ENCODE measurements at regions not wholly inside any gene's neighbourhood (a gene's known extent, or its start where the extent isn't known, plus 50 kb on each side); places are given as distances from the start of the nearest gene placed in this dataset.

DNA sequence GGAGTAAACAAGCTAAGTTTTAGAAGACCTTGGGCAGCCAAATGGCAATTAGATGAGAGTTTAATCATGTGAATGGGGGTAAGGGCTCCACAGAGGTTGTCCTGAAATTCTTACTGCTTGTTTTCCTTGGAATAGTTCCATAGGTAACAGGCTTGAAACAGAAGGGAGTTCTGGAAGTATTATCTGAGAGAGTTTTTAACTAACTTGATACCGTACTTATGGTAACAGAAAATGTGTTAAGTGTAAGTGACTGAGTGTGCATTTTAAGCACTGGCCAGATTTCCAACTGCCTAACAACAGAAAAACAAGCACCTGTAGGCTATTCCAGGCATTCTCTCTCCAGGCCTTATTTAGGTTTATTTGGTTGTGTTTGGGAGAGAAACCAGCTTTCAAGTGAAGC is 414.6 kb upstream of the PDE3A start:
- peak; percentile 35 for DNase-seq (ENCODE audit: low read depth)

DNA sequence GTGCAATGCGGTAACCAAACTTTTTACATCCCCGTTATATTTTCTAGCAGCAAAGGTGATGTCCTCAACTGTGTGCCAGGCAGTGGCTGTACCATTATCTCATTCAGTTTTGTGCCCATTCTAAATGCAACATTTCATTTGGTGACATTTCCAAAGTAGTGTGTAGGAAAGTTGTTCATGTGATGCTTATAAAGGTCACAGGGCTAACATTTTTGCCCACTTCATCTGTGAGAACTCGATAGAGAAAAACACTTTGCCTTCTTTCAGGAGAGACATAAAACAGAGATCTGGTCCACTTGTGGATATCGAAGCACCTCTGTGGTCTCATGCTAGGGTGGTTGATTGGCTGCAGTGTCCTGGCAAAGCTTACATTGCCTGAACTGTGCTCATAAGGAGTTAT is 414.2 kb upstream of the PDE3A start:
- no peak for DNase-seq (ENCODE audit: low read depth)

DNA sequence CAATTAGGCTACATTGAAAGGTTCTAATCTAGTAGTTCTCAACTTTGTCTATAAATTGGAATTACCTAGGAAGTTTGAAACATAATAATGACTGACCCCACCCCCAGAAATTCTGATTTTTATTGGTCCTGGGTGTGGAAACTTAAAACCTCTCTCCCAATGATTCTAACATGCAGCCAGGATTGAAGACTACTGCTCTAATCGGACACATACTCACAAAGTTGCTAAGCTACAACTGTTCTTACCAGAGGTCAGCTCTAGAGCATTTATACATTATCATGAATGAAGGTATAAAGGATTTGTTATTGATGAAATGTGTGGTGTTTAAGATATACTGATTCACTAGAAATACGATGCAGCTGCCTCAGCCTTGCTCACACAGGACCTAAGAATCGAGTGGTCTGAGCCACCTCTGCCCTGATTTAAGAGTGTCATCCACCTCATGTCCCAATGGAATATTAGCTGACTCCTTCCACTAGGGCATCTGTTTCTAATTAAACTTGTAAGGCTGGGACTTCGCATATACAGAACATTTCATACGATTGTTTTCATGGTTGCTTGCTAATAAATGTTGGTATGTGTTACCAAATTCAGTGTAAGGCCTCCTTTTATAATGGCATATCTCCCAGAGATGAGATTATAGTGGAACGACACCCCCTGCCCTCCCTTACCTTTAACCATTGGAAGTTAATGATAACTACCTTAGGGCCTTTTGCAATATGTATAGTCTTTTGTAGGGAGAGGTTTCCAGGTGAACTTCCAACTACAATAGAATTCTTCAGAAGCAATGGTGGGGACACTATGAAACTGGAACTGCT is 410.8 kb upstream of the PDE3A start:
- no peak for DNase-seq (ENCODE audit: low read depth)

GRCh38 chr12:19958389-19958788 is 409.9 kb upstream of the PDE3A start:
- DNase-seq (ENCODE audit: low read depth) = no peak

DNA sequence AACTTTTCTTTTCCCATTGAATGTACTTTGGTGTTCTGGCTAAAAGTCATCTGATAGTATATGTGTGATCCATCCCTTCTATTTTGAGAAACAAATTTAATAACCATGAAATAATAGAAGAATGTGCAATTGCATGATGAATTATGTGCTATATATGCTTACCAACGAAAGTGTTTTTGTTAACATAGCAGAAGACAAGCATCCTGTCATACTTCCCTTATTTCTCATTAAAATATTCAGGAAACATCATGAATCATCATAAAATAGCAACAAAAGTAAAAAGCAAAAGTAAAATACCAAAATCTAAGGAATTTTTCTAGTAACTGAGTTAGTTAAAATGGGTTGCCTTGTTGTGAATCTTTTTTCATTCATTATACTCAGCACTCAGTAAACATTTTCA is 409.0 kb upstream of the PDE3A start:
- DNase-seq (ENCODE audit: low read depth) = no peak

GRCh38 chr12:19960527-19960926 is 407.8 kb upstream of the PDE3A start:
- DNase-seq (ENCODE audit: low read depth) = no peak

GRCh38 chr12:19962192-19962591 is 406.1 kb upstream of the PDE3A start:
- no peak for DNase-seq (ENCODE audit: low read depth)

GRCh38 chr12:19963972-19964371 is 404.4 kb upstream of the PDE3A start:
- DNase-seq (ENCODE audit: low read depth) = peak; percentile 3

DNA sequence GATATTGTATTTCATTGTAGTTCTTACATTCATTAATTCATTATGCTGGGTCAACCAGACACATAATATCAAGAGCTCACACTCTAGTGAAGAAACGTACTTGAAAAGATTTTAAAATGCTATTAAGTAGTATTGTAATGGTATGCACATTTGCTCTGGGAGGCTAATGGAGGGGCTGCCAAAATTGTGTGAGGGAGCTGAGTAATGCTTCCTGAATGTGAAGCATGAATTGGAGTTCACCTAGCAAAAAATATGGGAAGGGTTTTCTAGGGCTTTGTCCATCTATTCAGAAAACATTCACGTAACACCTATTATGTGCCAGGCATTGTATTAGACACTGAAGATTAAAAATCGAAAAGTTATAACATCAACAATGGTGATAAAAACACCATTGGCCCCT is 403.8 kb upstream of the PDE3A start:
- peak; percentile 11 for DNase-seq (ENCODE audit: low read depth)

- DNase-seq (ENCODE audit: low read depth) = no peak
Measured at GRCh38 chr12:19965196-19966038, 402.9 kb upstream of the PDE3A start.

DNA sequence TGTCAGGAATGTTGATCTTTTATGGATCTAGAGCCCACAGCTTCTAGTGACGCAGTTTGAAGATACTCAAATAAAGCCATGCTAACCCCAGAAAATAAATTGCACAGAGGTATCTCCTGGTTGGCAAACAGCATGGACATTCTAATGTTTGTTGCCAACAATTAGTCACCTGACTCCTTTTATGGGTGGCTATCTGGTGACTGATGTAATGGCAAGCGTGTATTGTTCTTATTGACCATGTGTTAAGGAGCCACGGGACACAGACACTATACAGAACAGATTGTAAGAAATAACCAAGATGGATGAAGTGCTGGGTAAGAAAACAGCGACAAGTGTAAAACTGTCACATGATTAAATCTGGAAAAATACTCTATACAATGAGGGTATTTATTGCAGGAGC is 401.3 kb upstream of the PDE3A start:
- peak; percentile 30 for DNase-seq (ENCODE audit: low read depth)

DNA sequence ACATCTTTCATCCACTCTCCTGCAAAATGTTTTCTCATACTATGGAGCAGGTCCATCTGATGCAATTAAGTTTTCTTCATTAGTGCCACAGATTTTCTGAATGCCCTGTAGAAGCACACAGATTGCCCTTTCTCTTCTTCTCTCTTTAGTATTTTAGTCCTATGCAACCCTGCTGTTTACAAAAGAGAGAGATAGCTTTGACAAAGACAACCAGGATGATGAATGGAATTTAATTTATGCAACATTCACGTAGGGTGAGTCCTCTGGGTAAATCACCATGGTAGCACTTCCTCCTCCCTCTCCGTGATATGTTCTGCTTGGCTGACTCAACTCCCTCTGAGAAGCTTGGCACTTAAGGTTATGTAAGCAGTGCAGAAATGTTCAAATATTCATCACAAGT is 400.9 kb upstream of the PDE3A start:
- DNase-seq (ENCODE audit: low read depth) = peak; percentile 97

GRCh38 chr12:19970116-19970515 is 398.2 kb upstream of the PDE3A start:
- DNase-seq (ENCODE audit: low read depth) = peak; percentile 28

DNA sequence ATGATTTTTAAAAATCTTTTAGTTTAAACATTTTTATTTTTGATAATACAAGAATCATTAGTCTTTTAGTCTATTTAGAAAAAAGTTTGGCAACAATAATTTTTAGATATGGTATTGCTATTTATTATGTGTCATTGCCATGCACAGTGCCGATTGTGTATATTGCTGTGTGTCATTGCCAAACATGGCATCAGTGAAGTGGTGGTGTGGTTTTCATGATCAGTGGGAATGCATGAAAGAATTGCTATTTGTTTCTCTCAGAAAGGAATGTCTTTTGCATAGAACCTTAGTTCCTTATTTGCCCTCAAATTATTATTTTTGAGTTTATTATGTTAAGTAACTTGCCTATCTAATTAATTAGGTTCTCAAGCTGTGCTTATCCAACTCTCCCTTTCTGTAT is 397.5 kb upstream of the PDE3A start:
- peak; percentile 31 for DNase-seq (ENCODE audit: low read depth)

- DNase-seq (ENCODE audit: low read depth) = peak; percentile 99
Measured at GRCh38 chr12:19971361-19972280, 396.7 kb upstream of the PDE3A start.

- DNase-seq (ENCODE audit: low read depth) = peak; percentile 16
Measured at GRCh38 chr12:19972325-19973288, 395.7 kb upstream of the PDE3A start.

GRCh38 chr12:19978193-19978592 is 390.1 kb upstream of the PDE3A start:
- DNase-seq (ENCODE audit: low read depth) = peak; percentile 95

DNA sequence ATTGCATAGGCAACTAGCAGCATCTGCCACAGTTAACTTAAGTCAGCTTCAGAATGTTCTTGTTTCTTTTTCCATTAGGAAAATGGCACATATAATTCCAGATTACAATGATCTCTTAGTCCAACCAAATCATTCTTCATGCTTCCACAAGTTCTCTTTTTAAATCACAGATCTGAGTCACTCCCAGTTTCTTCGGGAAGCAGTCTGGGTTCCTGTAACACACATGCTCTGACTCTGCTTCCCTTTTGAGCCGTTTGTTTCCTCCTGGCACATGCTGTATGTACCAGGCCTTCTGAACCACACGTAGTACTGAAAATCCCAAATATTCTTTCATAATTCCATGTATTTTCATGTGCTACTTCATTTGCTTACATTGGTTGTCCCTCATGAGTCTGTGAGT is 388.8 kb upstream of the PDE3A start:
- no peak for DNase-seq (ENCODE audit: low read depth)

DNA sequence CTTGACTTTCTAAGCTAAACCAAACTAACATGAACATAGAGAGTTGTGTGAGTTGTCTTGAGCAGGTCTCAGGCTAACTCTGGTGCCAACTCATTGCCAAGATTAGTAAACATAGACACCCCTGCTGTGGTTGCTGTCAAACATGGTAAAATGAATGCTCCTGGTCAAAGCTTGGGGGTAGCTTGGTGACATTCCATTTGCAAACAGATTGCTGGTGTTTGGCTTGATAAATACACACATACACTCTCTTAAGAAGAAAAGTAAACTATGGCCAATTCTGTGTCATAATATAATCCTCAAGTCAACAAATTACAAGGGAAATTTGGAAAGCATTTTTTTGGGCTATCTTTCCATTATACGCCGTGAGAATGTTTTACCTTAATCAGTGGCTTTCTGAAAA is 386.4 kb upstream of the PDE3A start:
- DNase-seq (ENCODE audit: low read depth) = no peak

DNA sequence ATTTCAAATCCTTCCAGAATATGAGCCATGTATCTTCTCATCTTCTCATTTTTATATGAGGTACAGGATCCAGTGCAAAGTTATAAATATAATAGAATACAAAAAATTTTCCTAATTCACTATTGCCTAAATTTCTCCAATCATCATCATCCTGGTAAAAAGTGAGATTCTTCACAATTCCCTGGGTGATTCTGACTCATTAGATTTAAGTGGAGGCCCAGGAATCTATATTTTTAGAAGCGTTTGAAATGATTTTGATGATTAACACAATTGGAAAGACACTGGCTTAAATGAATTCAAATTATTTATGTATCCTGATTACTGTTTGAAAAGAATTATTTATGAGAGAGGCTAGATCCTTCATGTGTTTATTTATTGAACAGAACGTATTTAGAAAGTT is 380.3 kb upstream of the PDE3A start:
- DNase-seq (ENCODE audit: low read depth) = no peak

DNA sequence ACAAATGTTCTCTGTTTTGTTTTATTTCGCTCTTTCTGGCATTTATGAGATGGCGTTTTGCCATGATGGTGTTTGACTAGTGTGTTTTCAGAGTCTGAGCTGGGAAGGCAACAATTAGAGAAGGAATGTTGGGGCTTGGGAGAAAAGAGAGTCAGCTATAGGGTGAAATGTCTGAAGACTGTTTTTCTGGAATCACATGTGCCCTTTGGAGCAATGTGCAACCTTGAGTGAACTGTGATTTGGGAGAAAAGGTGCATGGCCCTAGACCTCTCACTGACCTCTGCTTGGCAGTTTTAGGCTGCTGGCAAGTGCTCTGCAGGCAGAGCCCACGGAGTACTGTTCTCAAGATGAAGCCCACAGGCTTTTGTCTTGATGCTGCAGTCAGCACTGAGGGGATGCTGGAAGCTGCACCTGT is 379.9 kb upstream of the PDE3A start:
- DNase-seq (ENCODE audit: low read depth) = peak; percentile 13
